Stimulated activated CD8-positive, alpha-beta memory T cell treated with anti-CD3 and anti-CD28 coated beads, Interleukin-15, amount 100 ng/mL, for 48 hours (primary cell): ENCODE measurements at regions not wholly inside any gene's neighbourhood (a gene's known extent, or its start where the extent isn't known, plus 50 kb on each side); places are given as distances from the start of the nearest gene placed in this dataset.
"Not testable (repeated sequence)": the region's sequence is repeated elsewhere in the genome, so short reads cannot be mapped to it uniquely, and the experiment has no call there.

Experiments used
- DNase-seq, 2 donors: peaks; one replicate each; pipeline ENCODE4 v3.0.0-alpha.2; 2020; ENCODE audit warnings: low read depth in 2 of 2

DNA sequence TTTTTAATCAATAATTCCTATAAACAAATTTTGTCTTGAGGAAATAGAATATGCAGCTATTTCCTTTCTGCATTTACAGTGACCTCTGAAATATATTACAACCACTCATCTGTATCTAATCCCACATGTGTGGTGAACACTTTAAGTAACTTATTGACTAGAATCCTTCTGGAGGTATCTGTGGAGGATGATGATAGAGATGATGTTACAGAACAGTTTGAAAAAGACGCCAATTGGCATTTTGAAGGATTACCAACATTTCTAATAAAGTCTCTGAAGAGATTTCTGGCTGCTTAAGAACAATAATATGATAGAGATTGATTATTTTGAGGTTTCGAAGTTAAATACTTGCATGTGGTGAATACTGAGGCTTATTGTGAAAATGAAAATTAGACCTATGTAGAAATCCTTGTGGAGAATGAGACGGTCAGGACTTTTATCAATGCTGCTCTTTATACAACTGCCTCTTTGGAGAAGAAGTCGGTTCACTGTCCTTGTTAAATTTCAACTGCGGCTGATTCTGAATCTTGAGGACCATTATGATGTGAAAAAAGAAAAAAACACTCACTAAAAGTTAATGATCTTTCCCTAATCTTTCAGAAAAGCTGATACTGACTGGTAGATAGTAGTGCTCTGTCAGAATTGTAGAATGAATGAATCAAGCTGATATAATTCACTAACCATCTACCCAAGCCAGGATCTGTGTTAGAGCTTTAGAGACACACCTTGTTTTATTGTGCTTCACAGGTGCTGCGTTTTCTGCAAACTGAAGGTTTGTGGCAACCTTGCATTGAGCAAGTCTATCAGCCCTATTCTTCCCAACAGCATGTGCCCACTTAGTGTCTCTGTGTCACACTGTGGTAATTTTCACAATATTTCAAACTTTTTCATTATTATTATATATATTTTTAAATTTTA lies 204.7 kb downstream of the SPRY1 start:
- DNase-seq: no peak

DNA sequence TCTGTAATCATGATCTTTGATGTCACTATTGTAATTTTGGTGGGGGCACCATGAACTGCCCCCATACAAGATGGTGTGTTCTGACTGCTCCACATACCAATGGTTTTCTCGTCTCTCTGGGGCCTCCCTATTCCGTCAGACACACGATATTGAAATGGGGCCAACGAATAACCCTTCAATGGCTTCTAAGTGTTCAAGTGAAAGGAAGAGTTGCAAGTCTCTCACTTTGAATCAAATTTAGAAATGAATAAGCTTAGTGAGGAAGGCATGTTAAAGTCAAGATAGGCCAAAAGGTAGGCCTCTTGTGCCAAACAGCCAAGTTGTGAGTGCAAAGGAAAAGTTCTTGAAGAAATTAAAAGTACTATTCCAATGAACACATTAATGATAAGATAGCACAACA lies 205.4 kb downstream of the SPRY1 start:
- DNase-seq: no peak

DNA sequence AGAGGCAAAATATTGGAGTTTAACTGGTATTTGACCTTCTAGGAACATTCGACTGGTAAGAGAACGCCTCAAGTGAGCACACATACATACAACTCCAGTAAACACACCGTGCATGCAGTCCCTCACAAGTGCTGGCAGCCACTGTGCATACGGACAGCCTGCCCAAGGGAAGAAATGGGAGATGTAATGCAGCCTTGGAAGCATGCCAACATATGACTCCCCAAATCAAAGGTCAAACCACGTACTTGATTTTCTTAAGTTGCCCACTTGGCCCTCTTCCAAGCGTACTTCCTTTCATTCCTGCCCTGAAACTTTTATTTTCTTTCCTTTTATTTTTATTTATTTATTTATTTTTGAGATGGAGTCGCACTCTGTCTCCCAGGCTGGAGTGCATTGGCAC lies 206.6 kb downstream of the SPRY1 start:
- DNase-seq: no peak

DNA sequence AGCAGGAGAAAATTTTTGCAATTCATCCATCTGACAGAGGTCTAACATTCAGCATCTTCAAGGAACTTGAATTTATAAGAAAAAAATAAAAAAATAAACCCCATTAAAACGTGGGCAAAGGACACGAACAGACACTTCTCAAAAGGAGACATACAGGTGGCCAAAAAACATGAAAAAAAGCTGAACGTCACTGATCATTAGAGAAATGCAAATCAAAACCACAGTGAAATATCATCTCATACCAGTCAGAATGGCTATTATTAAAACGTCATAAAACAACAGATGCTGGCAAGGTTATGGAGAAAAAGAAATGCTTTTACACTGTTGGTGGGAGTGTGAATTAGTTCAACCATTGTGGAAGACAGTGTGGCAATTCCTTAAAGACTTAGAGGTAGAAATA lies 209.2 kb downstream of the SPRY1 start:
- not testable (repeated sequence) for DNase-seq

DNA sequence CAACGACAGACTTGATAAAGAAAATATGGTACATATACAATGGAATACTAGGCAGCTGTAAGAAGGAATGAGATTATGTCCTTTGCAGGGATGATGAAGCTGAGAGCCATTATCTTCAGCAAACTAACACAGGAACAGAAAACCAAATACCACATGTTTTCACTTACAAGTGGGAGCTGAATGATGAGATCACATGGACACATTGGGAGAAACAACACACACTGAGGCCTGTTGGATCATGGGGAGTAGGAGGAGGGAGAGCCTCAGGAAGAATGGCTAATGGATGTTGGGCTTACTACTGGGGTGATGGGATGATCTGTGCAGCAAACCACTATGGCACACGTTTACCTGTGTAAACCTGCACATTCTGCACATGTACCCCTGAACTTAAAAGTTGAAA lies 209.7 kb downstream of the SPRY1 start:
- DNase-seq: no peak

DNA sequence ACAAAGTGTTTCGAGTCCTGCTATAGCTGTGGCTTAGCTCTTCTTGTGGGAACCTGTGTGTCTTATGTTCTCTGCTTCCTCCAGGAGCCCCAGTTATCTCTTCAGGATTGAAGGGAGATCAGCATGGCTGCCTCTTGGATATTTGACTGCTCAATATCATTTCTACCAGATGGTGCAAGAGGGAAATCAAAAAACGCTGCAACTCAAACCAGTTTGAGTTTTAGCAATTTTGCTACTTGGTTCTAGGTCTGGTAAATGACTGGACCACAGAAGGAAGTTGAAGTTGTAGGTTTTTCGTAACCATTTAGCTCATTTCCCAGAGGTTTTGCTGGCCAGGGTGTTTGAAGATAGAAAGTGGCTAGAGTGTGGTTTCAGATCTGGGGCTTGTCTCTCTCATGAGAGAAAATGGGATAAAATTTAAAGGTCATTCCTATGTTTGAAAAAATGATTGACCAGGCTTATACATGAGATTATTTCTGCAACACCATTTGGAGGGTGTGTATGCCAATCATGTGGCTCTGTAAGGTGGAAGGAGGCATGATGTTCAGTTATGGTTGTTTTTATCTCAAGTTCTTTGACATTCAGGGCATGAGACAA lies 210.4 kb downstream of the SPRY1 start:
- DNase-seq: no peak

DNA sequence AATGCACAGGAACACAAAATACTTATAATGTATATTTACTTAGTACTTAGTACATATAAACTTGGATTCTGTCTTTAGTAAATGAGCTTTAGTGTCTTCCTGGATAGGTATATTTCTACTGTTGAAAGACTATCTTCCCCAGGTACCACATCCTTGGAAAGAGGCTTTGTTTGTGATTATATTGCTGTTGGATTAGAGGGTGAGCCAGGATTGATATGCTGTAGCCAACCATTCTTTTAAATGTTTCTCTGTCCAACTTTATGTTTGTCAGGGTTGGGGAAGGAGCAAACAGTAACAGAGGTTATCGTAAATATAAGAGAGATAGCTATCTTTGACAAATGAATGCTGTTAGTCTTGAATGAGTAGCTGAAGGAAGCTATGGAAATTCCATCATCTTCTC lies 213.2 kb downstream of the SPRY1 start:
- no peak for DNase-seq

DNA sequence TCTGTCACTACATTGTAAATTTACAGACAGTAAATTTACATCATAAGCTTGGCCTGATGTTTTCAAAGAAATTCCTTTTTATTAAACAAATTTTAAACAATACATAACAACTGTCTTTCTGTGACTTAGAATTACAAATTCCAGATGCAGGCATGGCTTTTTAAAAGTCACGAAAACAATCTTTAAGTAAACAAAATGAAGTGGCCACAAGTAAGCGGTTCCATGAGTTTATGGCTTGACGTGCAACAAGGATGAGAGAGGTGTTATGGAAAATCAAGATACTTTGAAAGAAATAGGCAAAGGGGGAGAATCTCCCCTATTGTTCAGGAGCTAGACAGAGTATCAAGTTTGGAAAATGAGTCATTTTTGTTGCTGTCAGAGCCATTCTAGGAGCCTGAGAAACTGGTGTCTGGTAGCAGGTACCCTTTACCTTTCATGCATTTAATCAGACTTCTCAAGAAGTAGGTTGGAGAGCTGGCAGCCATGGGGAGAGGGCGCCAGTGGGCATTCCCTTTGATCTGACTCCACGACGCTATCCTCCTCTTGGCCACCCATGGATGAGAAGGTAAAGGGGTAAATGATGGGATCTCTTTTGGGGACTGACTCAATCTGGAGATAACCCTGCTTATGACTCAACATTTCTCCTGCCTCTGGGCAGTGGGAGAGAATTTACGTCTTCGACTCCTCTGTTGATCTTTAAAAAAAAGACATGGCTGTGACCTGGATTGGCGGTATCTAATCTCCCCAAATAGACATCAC lies 217.2 kb downstream of the SPRY1 start:
- DNase-seq: no peak

DNA sequence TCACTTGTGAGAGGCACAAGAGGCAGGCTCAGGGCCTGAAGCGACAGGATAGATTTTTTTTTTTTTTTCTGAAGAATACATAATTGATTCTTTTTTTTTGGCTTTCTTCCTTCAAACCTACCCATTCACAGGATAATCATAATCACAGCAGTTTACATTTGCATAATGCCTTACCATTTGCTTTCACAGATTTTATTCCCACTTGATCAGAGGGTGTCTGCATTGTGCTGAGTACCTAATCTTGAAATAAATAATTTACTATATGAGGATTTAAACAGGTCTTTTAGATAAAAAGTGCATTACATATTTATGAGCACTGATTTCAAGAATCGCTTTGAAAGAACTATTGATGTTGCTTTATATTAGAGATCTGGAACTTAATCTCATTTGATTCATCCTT lies 219.3 kb downstream of the SPRY1 start:
- no peak for DNase-seq

DNA sequence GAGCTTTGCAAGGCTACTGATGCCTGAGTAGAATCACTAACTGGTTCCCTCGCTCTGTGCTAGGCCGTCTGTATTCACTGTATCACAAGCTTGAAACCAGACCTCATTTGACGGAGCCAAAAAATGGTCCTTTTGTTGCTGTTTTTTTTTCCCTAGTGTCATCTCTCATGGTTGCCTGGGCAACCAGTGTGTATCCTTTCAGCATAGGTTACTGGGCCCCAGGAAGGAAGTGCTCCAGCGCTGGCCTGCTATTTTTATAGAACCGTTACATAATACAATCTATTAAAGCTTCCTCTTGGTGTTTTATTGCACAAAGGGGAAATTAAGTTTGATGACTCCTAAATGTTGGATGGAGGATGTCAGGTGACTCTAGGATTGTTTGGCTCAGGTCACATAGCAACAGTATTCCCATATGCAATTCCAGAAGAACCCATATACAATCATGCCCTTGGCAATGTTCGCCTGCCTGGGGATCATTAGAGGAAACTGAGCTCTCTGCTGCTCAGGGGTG lies 220.4 kb downstream of the SPRY1 start:
- no peak for DNase-seq

DNA sequence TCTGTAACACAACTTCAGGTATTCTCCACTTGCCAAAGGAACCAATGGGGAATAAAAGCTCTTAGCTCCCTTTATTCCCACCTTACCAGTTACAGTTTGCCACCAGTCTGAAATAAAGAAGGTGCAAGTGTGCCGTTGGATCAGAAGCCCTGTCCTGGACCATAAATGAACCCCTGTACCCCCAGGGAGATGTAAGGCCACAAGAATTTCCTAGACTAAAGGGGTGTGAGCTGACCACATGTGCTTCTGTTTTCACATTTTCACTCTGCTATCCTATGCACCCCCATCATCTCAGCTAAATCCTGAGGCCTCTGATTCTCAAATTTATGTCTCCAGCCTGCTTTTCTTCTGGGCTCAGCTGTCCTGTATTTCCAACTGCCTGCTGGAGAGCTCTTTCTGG lies 221.2 kb downstream of the SPRY1 start:
- no peak for DNase-seq

DNA sequence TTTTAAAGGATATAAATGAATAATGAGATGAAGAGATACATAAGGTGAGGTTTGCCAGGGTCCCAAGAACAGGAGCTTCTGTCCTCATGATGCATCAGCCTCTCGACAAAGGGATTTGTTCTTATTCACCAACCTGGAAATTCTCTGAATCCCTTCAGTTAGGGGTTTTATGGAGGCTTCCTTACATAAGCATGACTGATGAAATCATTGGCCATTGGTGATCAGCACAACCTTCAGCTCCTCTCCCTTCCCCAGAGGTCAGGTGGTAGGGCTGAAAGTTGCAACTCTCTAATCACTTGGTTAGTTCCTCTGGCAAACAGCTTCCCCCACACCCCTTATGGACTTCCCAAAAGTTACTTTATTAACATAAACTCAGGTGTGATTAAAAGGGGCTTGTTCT lies 222.0 kb downstream of the SPRY1 start:
- DNase-seq: no peak

DNA sequence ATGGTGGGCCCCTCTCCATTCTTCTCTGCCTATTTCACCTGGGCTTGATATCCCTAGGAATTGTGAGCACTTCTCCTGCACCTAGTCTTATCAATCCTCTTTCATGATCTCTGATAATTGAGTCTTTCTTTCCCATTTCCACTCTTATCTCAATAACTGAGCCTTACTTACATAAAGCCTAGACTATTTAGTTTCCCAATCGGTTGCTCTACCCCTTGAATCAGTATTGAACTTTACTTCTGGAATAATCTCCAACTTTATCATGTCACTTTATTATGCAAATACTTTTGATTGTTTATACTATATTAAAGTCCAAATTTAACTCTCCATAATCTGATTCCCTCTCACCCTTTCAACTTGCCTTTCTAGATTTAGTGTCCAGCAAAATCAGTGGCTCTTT lies 222.7 kb downstream of the SPRY1 start:
- no peak for DNase-seq

DNA sequence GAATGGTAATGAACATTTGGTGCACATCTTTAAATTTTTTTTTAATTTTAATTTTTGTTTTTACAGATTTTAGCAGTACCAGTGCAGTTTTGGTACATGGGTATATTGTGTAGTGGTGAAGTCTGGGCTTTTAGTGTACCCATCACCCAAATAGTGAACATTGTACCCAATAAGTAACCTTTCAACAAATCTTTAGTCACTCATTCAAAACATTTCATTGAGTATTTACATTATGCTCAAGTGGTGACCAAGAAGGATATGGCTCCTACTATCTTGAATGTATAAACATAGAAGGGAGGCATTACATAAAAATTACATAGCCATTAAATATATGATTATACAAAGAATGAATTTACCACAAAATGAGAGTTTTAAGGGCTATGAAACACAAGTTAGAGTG lies 223.3 kb downstream of the SPRY1 start:
- DNase-seq: no peak

DNA sequence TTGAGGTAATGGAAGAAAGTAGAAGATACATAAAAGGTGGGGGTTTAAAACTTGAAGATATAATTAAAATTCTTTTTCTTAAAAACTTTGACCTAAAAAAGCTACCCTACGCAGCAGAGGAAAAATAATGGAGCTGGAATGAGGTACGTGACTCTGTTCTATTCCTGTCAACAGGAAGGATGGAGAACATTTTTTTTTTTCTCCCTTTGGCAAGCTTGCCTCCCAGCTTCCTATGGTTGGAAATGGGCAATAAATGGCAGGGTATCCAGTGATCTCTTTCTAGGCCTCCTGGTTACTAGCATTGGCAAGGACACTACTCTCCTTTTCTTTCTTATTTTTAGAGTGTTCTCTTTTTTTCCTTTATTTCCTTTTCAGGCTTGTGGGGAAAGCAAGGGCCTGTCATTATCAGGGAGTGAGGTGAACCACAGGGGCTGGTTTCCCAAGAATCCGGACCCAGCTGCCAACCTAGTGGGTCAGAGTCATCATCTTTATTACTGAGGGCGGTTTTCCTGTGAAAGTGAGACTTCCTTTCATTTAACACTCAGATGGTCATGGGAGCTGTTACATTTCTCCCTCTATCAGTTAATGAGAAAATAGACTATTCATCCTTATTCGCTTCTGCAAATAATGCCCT lies 224.6 kb downstream of the SPRY1 start:
- DNase-seq: no peak

DNA sequence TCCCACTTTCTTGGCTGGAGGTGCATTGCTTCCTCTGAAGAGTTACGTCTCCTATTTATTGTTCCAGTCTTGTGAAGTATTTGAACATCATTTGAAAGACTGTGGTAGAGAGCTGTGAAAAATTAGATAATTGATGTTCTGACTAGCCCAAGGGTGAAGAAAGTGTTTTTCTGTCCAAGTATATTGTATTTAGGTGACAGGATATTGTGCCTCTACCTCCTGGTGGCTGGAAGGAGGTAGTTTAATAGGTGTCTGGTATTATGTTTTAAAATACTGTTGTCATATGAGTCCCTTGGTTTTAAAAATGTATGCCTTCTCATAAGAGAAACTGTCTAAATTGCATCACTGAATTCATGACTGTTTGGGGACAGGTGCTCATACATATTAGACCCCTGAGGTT lies 226.0 kb downstream of the SPRY1 start:
- DNase-seq: no peak

DNA sequence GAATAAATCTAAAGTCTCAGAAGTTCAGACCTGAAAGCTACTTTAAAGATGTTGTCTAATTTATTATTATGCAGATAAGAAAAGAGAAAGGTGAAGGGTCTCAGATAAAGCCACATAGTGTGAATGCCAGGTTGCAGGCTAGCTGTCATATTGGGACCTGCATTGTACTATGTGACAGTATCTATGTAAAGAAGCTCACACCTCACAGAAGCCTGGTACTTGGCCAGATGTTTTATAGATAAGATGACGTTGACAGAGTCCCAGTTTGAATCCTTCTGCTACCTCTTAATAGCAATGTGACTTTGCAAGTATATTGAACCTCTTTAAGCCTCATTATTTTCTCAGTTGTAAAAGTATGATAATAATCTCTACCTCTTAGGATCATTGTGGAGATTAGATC lies 227.0 kb downstream of the SPRY1 start:
- DNase-seq: no peak

DNA sequence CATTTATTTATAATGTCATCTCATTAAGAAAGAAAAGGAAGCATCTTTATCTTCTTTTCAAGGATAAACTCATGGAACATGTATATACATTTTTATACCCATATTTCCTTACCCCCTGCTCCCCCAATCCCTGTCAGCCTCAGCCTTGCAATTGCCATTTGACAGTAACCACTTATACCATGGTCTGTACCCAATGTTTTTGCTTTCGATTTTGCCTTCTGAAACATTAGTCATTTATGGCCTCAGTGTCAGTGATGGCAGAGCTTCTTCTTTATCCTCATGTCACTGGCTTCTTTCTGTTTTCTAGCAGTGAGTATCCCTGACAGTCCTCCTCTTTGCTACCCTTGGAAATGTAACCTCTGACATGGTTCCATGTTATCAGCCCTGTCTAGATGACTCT lies 228.4 kb downstream of the SPRY1 start:
- no peak for DNase-seq

DNA sequence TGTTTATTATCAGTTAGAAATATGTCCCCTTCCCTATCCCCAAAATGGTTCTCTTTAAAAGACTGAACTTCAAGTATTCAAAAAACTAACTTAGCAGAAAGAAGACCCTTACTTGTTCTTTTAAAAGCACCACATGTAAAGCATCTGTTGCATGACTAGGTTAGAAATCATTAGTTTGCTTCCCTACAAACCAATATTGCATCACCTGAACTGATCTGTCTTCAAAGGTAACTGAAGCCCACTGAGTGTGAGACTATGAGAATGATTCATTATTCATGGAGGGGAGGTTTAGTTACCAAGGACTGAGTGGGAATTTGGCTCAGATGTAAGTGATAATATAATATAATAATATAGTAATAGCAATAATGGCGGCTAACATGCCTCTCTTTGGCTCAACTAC lies 231.7 kb downstream of the SPRY1 start:
- DNase-seq: no peak

DNA sequence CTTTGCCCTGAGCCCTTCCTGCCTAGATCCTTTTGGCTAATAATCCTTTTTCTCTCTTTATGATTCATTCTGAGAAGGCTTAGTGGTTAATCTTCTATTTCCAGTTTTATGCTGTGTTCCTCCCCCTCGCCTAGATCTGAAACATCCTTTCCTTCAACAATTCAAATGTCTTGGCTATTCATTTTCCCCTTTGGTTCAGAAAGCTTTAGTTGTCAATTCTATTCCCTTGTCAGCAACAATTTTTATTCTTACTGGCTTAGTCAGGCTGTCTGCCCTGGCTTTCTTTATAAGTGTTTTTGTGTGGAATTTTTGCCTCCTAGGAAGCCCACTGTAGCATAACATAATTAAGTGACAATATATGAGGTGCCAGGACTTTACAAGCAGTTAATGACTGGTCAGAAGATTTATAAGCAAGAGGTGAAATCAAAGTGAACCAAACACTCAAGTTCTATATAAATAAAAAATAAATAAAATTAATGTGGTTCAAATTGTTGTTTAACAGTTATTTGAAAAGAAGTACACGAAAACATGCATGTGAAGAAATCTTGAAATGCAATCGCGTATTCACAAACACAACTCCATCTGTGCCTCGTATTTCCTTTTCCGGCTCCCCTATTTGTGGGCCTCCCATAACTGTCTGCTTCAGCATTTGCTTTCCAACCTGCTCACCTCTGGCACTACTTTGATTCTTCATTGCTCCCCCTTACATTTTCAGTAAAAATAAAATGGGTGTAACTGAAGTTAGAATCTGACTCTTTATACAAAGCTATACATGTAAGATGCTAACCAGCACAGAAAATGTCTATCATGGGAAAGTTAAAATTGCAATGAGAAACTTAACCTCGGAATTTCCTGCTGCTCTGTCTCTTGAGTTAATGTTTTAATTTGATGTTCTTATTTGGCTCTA lies 235.4 kb downstream of the SPRY1 start:
- no peak for DNase-seq

DNA sequence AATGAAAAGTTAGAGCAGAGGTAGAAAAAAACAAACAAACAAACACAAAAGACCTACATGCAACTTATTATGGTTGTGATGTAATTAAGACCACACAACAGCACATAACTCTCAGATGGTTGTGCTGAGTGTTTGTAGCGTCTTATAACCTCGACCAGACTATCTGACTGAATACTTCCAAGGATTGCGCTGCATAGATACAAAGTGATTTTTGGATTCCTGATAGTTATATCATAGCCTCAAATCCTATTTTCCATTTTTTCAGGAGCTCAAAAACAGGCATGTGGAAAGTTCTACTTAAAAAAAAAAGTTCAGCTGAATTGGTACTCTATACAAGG lies 236.1 kb downstream of the SPRY1 start:
- no peak for DNase-seq
